Stimulated activated naive CD8-positive, alpha-beta T cell treated with anti-CD3 and anti-CD28 coated beads, Interleukin-15, amount 100 ng/mL, for 72 hours (primary cell): ENCODE measurements at regions not wholly inside any gene's neighbourhood (a gene's known extent, or its start where the extent isn't known, plus 50 kb on each side); places are given as distances from the start of the nearest gene placed in this dataset.
A peak's percentile ranks its signal among the peaks of the same experiment; 100 is the strongest.

Source experiments
- ATAC-seq: fragments of 150-1000 bp; cut with Tn5 transposase; 2 replicates; pipeline ENCODE4 v1.10.0; 2021; ENCODE audit warnings: mild to moderate bottlenecking, moderate library complexity
- DNase-seq, 2 donors: peaks; one replicate each; pipeline ENCODE4 v3.0.0; 2021 to 2022
- H3K27ac Mint-ChIP-seq, 2 donors: one replicate each; pipeline ENCODE4 v1.8.0; 2022; ENCODE audit warnings: mild to moderate bottlenecking in 2 of 2, mixed read lengths in 2 of 2, moderate library complexity in 2 of 2
- H3K27me3 Mint-ChIP-seq: one replicate; pipeline ENCODE4 v1.8.0; 2022; ENCODE audit warnings: mixed read lengths
- H3K4me1 Mint-ChIP-seq: one replicate; pipeline ENCODE4 v1.8.0; 2022; ENCODE audit warnings: mild to moderate bottlenecking, mixed read lengths
- H3K4me3 Mint-ChIP-seq, 2 donors: one replicate each; pipeline ENCODE4 v1.8.0; 2022; ENCODE audit warnings: mild to moderate bottlenecking in 2 of 2, mixed read lengths in 2 of 2, moderate library complexity in 1 of 2
- H3K9me3 Mint-ChIP-seq, 2 donors: one replicate each; pipeline ENCODE4 v1.8.0; 2022; ENCODE audit warnings: mixed read lengths in 2 of 2

DNA sequence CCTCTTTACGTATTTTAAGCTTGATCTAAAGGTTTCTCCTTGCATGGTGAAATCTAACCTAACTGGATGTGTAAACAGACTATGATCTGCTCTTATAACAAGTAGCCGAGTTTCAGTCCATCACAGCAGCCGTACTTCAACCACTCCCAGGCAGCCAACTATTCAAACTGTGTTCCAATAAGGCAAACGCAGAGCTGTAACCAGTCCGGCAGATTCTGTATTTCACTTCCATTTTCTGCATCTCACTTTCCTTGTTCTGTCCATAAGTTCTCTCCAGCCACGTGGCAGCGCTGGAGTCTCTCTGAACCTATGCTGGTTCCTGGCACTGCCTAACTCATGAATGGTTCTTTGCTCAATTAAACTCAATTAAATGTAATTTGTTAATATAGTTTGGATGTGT, 132.6 kb downstream of the FHDC1 start:
- H3K27ac Mint-ChIP-seq: no peak overlapping the region
- H3K4me3 Mint-ChIP-seq: no peak overlapping the region
- ATAC-seq (no peak), DNase-seq (no peak)
- H3K27me3 Mint-ChIP-seq: no peaks in the 10 kb centered on the region
- H3K4me1 Mint-ChIP-seq: no peaks in the 10 kb centered on the region
- peaks cover 0 to 5% of the 10 kb centered on the region in 2 donors for H3K9me3 Mint-ChIP-seq

- H3K27ac Mint-ChIP-seq: no peak overlapping the region
- peaks cover 0 to 5% of the 10 kb centered on the region in 2 donors for H3K9me3 Mint-ChIP-seq
- no peak overlapping the region for H3K4me3 Mint-ChIP-seq
- ATAC-seq (no peak), DNase-seq (no peak)
- peaks cover 11% of the 10 kb centered on the region for H3K27me3 Mint-ChIP-seq
- no peaks in the 10 kb centered on the region for H3K4me1 Mint-ChIP-seq
Observed at GRCh38 chr4:153071958-153072598, 132.2 kb upstream of the TRIM2 start.

DNA sequence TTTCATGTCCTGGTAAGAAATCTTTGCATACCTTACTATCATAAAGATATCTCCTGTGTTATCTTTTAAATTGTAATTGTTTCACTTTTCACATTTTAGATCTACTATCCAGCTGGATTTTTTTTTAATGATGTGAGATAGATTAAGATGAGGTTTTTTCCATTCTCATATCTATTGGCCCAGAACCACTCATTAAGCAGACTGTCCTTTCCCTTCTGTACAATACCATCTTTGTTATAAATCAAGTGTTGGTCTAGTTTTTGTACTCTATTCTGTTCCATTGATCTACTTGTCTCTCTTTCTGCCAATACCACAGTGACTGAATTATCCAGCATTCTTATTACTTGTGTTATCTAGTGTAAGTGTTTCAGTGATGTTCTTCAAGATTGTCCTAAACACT, 131.6 kb upstream of the TRIM2 start:
- DNase-seq (no peak), ATAC-seq (no peak)
- no peaks in the 10 kb centered on the region for H3K4me1 Mint-ChIP-seq
- peaks cover 0 to 5% of the 10 kb centered on the region in 2 donors for H3K9me3 Mint-ChIP-seq
- peaks cover 11% of the 10 kb centered on the region for H3K27me3 Mint-ChIP-seq
- no peak overlapping the region for H3K27ac Mint-ChIP-seq
- no peak overlapping the region for H3K4me3 Mint-ChIP-seq

DNA sequence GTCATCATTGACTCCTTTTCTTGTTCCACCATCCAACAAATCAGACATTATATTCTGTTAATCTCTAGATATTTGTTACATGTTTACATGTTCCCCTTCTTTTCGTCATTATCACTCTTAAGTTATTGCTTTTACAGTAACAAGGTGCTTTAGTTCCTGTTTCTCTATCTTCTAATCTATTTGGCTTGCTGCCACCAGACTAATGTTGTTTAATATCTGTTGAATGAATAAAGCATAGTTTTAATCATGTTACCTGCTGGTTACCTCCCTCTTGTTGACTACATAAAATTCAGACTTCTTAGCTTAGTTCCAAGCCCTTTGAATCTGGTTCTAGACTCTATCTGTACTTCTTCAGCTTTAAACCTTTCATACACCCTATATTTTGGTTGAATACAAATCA, 129.8 kb upstream of the TRIM2 start:
- no peak overlapping the region for H3K4me3 Mint-ChIP-seq
- peaks cover 18% of the 10 kb centered on the region for H3K27me3 Mint-ChIP-seq
- no peak for DNase-seq
- peaks cover 0 to 5% of the 10 kb centered on the region in 2 donors for H3K9me3 Mint-ChIP-seq
- ATAC-seq: no peak
- peak overlapping the region in 1 of 2 donors; percentile 26 for H3K27ac Mint-ChIP-seq
- H3K4me1 Mint-ChIP-seq: no peaks in the 10 kb centered on the region

- H3K27me3 Mint-ChIP-seq: peaks cover 24% of the 10 kb centered on the region
- peaks cover 6% of the 10 kb centered on the region for H3K4me1 Mint-ChIP-seq
- H3K9me3 Mint-ChIP-seq: peaks cover 0 to 5% of the 10 kb centered on the region in 2 donors
- H3K4me3 Mint-ChIP-seq: no peak overlapping the region
- no peak overlapping the region for H3K27ac Mint-ChIP-seq
- no peak for ATAC-seq
- no peak for DNase-seq
Observed at GRCh38 chr4:153074936-153075630, 129.2 kb upstream of the TRIM2 start.

- Mint-ChIP-seq H3K27me3 (peaks cover 25% of the 10 kb centered on the region), H3K9me3 (peaks cover 0 to 5% of the 10 kb centered on the region in 2 donors), H3K4me3 (no peak overlapping the region), H3K27ac (no peak overlapping the region), H3K4me1 (peaks cover 14% of the 10 kb centered on the region)
- no peak for DNase-seq
- ATAC-seq: no peak
Observed at GRCh38 chr4:153075836-153076518, 128.3 kb upstream of the TRIM2 start.

- Mint-ChIP-seq H3K4me3 (no peak overlapping the region), H3K27me3 (peaks cover 25% of the 10 kb centered on the region), H3K27ac (no peak overlapping the region), H3K4me1 (peaks cover 14% of the 10 kb centered on the region), H3K9me3 (no peaks in the 10 kb centered on the region)
- ATAC-seq: no peak
- DNase-seq: no peak
Observed at GRCh38 chr4:153076861-153077260, 127.4 kb upstream of the TRIM2 start.

DNA sequence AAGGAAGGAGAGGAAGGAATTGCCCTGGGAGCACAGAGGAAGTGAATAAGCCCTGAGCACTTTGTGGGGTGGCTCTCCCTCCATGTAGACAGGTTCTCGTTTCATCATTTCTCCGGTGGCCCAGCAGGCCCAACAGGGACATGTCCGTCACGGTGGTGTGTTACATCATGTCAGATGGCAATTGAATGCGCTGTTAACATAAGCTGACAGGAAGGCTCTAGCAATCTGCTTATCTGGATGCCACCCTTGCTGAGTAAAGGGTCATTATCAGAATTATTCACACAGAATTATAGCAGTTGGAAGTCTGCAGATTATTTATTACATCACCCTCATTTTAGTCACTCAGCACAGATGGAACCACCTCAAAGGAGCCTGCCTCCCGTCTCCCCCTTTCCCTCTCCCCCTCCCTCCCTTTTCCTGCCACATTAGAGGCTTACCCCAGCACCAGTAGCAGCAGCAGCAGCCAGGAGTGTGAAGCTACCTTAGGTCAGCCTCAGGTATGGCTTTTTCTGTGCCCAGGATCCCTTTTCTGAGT, 124.3 kb upstream of the TRIM2 start:
- ATAC-seq: no peak
- no peak overlapping the region for H3K27ac Mint-ChIP-seq
- peaks cover 32% of the 10 kb centered on the region for H3K4me1 Mint-ChIP-seq
- no peaks in the 10 kb centered on the region for H3K9me3 Mint-ChIP-seq
- DNase-seq: no peak
- no peak overlapping the region for H3K4me3 Mint-ChIP-seq
- peaks cover 24% of the 10 kb centered on the region for H3K27me3 Mint-ChIP-seq

DNA sequence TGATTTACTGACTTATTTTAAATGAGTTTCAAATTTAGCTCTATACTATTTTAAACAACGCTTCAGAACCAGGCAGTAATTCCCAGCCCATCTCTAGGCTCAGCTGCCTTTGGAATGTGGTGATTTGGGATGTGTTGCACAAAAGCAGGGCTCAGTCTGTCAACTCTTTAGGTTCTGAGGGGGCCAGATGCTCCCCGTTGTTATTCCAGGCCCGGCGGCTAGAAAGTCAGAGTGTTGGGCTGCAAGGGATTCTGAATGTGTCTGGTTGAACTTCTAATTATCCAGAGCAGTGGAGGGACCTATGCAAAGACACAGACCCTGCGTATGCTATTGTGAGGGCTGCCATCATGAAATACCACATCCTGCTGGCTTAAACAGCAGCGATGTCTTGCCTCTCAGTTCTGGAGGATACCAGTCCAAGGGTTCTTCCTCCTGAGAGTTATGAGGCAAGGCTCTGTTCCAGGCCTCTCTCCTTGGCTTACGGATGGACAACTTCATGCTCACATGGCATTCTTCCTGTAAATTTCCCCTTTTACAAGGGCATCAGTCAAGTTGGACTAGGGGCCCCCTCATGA, 123.2 kb upstream of the TRIM2 start:
- ATAC-seq (no peak), DNase-seq (no peak)
- H3K9me3 Mint-ChIP-seq: no peaks in the 10 kb centered on the region
- peaks cover 23% of the 10 kb centered on the region for H3K27me3 Mint-ChIP-seq
- no peak overlapping the region for H3K4me3 Mint-ChIP-seq
- H3K27ac Mint-ChIP-seq: no peak overlapping the region
- H3K4me1 Mint-ChIP-seq: peaks cover 43% of the 10 kb centered on the region

GRCh38 chr4:153081693-153082092, 122.5 kb upstream of the TRIM2 start:
- Mint-ChIP-seq H3K27ac (no peak overlapping the region), H3K9me3 (peaks cover 0 to 2% of the 10 kb centered on the region in 2 donors), H3K4me1 (peaks cover 43% of the 10 kb centered on the region), H3K4me3 (no peak overlapping the region), H3K27me3 (peaks cover 23% of the 10 kb centered on the region)
- DNase-seq (no peak), ATAC-seq (no peak)

GRCh38 chr4:153082322-153083301, 121.6 kb upstream of the TRIM2 start:
- H3K4me1 Mint-ChIP-seq: peaks cover 43% of the 10 kb centered on the region
- peaks cover 0 to 10% of the 10 kb centered on the region in 2 donors for H3K9me3 Mint-ChIP-seq
- ATAC-seq: peak; percentile 46
- H3K27me3 Mint-ChIP-seq: peaks cover 23% of the 10 kb centered on the region
- no peak for DNase-seq
- no peak overlapping the region for H3K27ac Mint-ChIP-seq
- H3K4me3 Mint-ChIP-seq: peak overlapping the region in 1 of 2 donors; percentile 23

DNA sequence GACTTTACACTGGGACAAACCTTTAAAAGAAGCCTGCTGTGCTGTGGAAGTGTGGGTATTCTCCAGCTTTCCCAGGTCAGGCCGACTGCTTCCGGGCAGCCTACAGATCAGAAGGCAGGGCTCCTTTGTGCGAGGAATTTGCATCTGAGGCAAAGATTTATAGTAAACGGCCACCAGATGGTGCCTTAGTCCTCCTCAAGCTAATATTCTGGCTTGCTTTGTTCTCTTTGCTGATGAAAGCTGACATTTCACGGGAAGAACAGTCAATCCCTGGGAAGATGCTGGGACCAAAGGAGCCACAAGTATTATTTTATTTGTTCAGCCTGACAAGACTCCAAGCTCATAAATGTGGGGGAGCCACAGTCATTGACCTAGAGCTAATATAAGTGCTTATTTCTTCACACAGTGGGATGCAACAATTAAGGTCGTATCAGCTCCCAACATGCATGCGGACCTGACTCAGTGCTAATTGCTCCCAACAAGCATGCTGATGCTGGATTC, 120.7 kb upstream of the TRIM2 start:
- DNase-seq (peak; percentile 44 to 52), ATAC-seq (peak; percentile 65)
- H3K27me3 Mint-ChIP-seq: peaks cover 23% of the 10 kb centered on the region
- peaks cover 0 to 10% of the 10 kb centered on the region in 2 donors for H3K9me3 Mint-ChIP-seq
- peaks cover 43% of the 10 kb centered on the region for H3K4me1 Mint-ChIP-seq
- peak overlapping the region; percentile 13 to 43 for H3K4me3 Mint-ChIP-seq
- H3K27ac Mint-ChIP-seq: peak overlapping the region in 1 of 2 donors; percentile 91

- no peak overlapping the region for H3K27ac Mint-ChIP-seq
- H3K4me1 Mint-ChIP-seq: peaks cover 43% of the 10 kb centered on the region
- ATAC-seq (no peak), DNase-seq (no peak)
- H3K4me3 Mint-ChIP-seq: no peak overlapping the region
- H3K9me3 Mint-ChIP-seq: peaks cover 0 to 10% of the 10 kb centered on the region in 2 donors
- H3K27me3 Mint-ChIP-seq: peaks cover 17% of the 10 kb centered on the region
Observed at GRCh38 chr4:153084224-153084979, 119.8 kb upstream of the TRIM2 start.
